Sigmoid colon (tissue), 6 donors: ENCODE measurements at regions not wholly inside any gene's neighbourhood (a gene's known extent, or its start where the extent isn't known, plus 50 kb on each side); places are given as distances from the start of the nearest gene placed in this dataset.

Source experiments
- DNase-seq: peaks from one replicate; pipeline ENCODE4 v3.0.0-alpha.2; 2019
- H3K27ac ChIP-seq, 4 donors: fragments of 200-600 bp; sonication (generic); one replicate each; pipeline ENCODE4 v1.5.1; 2016 to 2019; ENCODE audit warnings: mild to moderate bottlenecking in 1 of 4
- H3K27me3 ChIP-seq, 3 donors: fragments of 200-600 bp; sonication (generic); one replicate each; pipeline ENCODE4 v1.5.1; 2019; ENCODE audit warnings: mild to moderate bottlenecking in 1 of 3
- H3K36me3 ChIP-seq, 4 donors: fragments of 200-600 bp; sonication (generic); one replicate each; pipeline ENCODE4 v1.5.1; 2016 to 2019
- H3K4me1 ChIP-seq, 4 donors: fragments of 200-600 bp; sonication (generic); one replicate each; pipeline ENCODE4 v1.5.1; 2017 to 2019
- H3K4me3 ChIP-seq, 4 donors: fragments of 200-600 bp; sonication (generic); one replicate each; pipeline ENCODE4 v1.5.1; 2017 to 2019; ENCODE audit warnings: mild to moderate bottlenecking in 2 of 4, moderate library complexity in 1 of 4
- H3K9me3 ChIP-seq, 4 donors: fragments of 200-600 bp in 3 of 4; sonication (generic) in 3 of 4; one replicate each; pipeline versions ENCODE4 v1.5.1 to v1.6.1; 2013 to 2019
- EP300 ChIP-seq, 4 donors: sonication (generic); formaldehyde crosslinking; IDR thresholded peaks; one replicate each; pipeline ENCODE4 v1.6.1; 2017; ENCODE audit warnings: antibody characterized with exemption in 4 of 4
- POLR2A ChIP-seq, 2 donors: fragments of 450-650 bp; IDR thresholded peaks; one replicate each; pipeline ENCODE4 v1.6.1; 2016; ENCODE audit warnings: antibody characterized with exemption in 2 of 2, mild to moderate bottlenecking in 2 of 2, moderate library complexity in 2 of 2
- POLR2AphosphoS5 ChIP-seq, 4 donors: sonication (generic); formaldehyde crosslinking; IDR thresholded peaks; one replicate each; pipeline ENCODE4 v1.6.1; 2017; ENCODE audit warnings: antibody characterized with exemption in 4 of 4
- WGBS, 2 donors: extraction: QIAGEN DNeasy Blood & Tissue Kit; methylation state at CpG; one replicate each; pipeline ENCODE4 v1.1.7; 2013; 5-methylcytosine and 5-hydroxymethylcytosine counted together
- intact Hi-C: fragments of 100-400 bp; cut with DNase I; formaldehyde crosslinking; loops from one replicate; pipeline ENCODE4 v1.15.1; 2023
- TF ChIP-seq, protein P1 (sequence below), 4 experiments: fragments of 450-650 bp in 3 of 4; fragments of 200-600 bp in 1 of 4; IDR thresholded peaks; one replicate each; pipeline ENCODE4 v1.5.1; 2016 to 2019; ENCODE audit warnings: antibody characterized with exemption in 4 of 4, mild to moderate bottlenecking in 3 of 4, moderate library complexity in 2 of 4
- donor health status: healthy with polysubstance abuse.
- donor health status: healthy.

DNA sequence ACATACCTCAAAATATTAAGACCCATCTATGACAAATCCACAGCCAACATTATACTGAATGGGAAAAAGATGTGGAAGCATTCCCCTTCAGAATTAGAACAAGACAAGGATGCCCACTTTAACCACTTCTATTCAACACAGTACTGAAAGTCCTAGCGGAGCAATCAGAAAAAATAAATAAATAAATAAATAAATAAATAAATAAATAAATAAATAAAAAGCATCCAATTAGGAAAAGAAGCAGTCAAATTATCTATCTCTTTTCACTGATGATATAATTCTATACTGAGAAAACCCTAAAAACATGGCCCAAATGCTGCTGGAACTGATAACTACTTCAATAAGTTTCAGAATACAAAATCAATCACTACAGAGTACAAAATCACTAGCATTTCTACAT lies 67.5 kb downstream of the PRR32 start:
- Histone ChIP-seq H3K27me3 (no peaks in the 10 kb centered on the region), H3K36me3 (no peaks in the 10 kb centered on the region), H3K4me1 (no peaks in the 10 kb centered on the region), H3K27ac (no peak overlapping the region), H3K9me3 (no peaks in the 10 kb centered on the region), H3K4me3 (no peak overlapping the region)
- intact Hi-C loops: no loop called here
- WGBS, 2 donors: 88 to 92% methylated on average over 1 of the region's 1 CpG
- no peak for DNase-seq
- TF ChIP-seq, protein P1, sequence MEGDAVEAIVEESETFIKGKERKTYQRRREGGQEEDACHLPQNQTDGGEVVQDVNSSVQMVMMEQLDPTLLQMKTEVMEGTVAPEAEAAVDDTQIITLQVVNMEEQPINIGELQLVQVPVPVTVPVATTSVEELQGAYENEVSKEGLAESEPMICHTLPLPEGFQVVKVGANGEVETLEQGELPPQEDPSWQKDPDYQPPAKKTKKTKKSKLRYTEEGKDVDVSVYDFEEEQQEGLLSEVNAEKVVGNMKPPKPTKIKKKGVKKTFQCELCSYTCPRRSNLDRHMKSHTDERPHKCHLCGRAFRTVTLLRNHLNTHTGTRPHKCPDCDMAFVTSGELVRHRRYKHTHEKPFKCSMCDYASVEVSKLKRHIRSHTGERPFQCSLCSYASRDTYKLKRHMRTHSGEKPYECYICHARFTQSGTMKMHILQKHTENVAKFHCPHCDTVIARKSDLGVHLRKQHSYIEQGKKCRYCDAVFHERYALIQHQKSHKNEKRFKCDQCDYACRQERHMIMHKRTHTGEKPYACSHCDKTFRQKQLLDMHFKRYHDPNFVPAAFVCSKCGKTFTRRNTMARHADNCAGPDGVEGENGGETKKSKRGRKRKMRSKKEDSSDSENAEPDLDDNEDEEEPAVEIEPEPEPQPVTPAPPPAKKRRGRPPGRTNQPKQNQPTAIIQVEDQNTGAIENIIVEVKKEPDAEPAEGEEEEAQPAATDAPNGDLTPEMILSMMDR (IDR thresholded peaks at IDR 0.05): no peak
- no peak for TF ChIP-seq EP300 (IDR thresholded peaks at IDR 0.05)
- TF ChIP-seq POLR2A (IDR thresholded peaks at IDR 0.05): no peak
- no peak for TF ChIP-seq POLR2AphosphoS5 (IDR thresholded peaks at IDR 0.05)

DNA sequence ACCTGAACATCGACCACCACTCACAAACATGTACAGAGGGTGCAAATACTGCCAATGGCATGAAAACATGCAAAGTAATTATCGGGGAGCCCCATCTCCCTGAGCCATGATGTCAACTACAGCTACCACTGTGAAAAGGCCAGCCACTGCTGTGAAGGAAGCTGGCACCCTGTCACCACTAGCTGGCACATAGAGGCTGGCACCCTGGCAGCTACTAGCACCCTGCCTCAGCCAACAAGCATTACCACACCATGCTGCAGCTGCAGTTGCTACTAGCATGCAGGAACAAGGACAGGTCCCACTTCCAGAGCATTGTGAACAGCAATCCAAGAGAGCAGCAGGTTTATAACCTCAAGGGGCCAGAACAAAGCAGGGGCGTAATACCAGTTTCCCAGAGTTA lies 81.4 kb downstream of the PRR32 start:
- no peak for DNase-seq
- intact Hi-C loops: no loop called here

DNA sequence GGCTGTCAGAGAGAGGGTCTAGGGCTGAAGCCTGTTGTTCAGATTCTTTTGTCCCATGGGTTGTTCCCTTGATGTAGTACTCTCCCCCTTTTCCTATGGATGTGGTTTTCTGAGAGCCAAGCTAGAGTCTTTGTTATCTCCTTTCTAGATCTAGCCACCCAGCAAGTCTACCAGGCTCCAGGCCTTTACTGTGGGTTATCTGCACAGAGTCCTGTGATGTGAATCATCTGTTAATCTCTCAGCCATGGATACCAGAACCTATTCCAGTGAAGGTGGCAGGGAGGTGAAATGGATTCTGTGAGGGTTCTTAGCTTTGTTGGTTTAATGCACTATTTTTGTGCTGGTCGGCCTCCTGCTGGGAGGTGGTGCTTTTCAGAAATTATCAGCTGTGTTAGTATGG lies 109.5 kb downstream of the PRR32 start:
- 81 to 94% methylated on average over 1 of the region's 1 CpG for WGBS, 2 donors
- intact Hi-C loops: no loop called here
- no peak for TF ChIP-seq POLR2A (IDR thresholded peaks at IDR 0.05)
- TF ChIP-seq EP300 (IDR thresholded peaks at IDR 0.05): no peak
- no peak for TF ChIP-seq POLR2AphosphoS5 (IDR thresholded peaks at IDR 0.05)
- TF ChIP-seq, protein P1 (IDR thresholded peaks at IDR 0.05): no peak
- Histone ChIP-seq H3K36me3 (no peaks in the 10 kb centered on the region), H3K27ac (no peak overlapping the region), H3K4me1 (no peaks in the 10 kb centered on the region), H3K4me3 (no peak overlapping the region), H3K9me3 (no peaks in the 10 kb centered on the region), H3K27me3 (no peaks in the 10 kb centered on the region)
- no peak for DNase-seq

More for the DNA sequence above, 81.4 kb downstream of the PRR32 start:
- Histone ChIP-seq H3K27me3 (no peaks in the 10 kb centered on the region), H3K27ac (no peak overlapping the region), H3K4me3 (no peak overlapping the region), H3K4me1 (no peaks in the 10 kb centered on the region), H3K9me3 (no peaks in the 10 kb centered on the region), H3K36me3 (no peaks in the 10 kb centered on the region)
- TF ChIP-seq POLR2A (IDR thresholded peaks at IDR 0.05): no peak
- TF ChIP-seq EP300 (IDR thresholded peaks at IDR 0.05): no peak
- TF ChIP-seq, protein P1 (IDR thresholded peaks at IDR 0.05): no peak
- no peak for TF ChIP-seq POLR2AphosphoS5 (IDR thresholded peaks at IDR 0.05)
- WGBS, 2 donors: 75 to 83% methylated on average over 3 of the region's 3 CpGs

DNA sequence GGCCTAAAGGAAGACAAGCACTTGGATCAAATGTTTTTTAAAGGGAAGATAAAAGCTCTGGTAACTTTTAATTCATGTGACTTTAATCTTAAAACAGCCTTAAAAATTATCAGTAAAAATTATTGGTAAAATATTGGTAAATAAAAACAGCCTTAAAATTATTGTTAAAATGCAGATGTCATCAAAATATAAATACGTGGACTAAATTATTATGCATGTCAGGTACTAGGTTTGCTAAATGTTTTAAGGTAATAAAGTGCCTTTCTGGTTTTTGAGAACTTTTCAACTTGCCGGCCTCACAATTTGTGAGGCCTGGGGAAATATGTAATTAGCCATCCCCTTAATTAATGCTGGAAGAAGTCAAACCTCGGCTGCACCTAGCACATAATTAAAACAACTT lies 147.7 kb downstream of the PRR32 start:
- 85 to 87% methylated on average over 3 of the region's 3 CpGs for WGBS, 2 donors
- intact Hi-C loops: no loop called here
- Histone ChIP-seq H3K27ac (no peak overlapping the region), H3K9me3 (no peaks in the 10 kb centered on the region), H3K4me1 (no peaks in the 10 kb centered on the region), H3K4me3 (no peak overlapping the region), H3K36me3 (no peaks in the 10 kb centered on the region), H3K27me3 (no peaks in the 10 kb centered on the region)
- no peak for DNase-seq
- TF ChIP-seq POLR2A (IDR thresholded peaks at IDR 0.05) (no peak), POLR2AphosphoS5 (IDR thresholded peaks at IDR 0.05) (no peak), EP300 (IDR thresholded peaks at IDR 0.05) (no peak)

DNA sequence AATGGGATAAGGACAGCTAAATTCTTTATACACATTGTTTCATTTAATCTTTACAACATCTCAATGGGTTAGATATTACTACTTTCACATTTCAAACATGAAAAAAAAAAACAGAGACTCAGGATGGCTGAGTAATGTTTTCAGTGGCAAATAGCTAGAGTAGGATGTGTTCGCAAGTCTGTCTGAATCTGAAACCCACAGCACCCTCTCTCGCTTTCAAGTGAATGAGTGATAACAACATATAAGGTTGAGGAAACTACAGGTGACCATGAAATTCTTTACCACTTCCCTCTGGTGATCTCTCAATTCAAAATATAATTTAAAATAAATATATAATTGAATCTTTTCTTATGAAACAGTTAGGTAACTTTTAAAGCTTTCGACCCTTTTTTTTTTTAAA lies 162.6 kb downstream of the PRR32 start:
- TF ChIP-seq POLR2AphosphoS5 (IDR thresholded peaks at IDR 0.05) (no peak), POLR2A (IDR thresholded peaks at IDR 0.05) (no peak), EP300 (IDR thresholded peaks at IDR 0.05) (no peak)
- TF ChIP-seq, protein P1 (IDR thresholded peaks at IDR 0.05): no peak
- no peaks in the 10 kb centered on the region for H3K36me3 ChIP-seq
- H3K4me3 ChIP-seq: no peak overlapping the region
- no peaks in the 10 kb centered on the region for H3K4me1 ChIP-seq
- no peaks in the 10 kb centered on the region for H3K9me3 ChIP-seq
- DNase-seq: no peak
- intact Hi-C loops: no loop called here
- 93 to 94% methylated on average over 3 of the region's 3 CpGs for WGBS, 2 donors
- H3K27me3 ChIP-seq: no peaks in the 10 kb centered on the region
- no peak overlapping the region for H3K27ac ChIP-seq
